ENCODE measurements at regions not wholly inside any gene's neighbourhood (a gene's known extent, or its start where the extent isn't known, plus 50 kb on each side); places are given as distances from the start of the nearest gene placed in this dataset.
A peak's percentile ranks its signal among the peaks of the same experiment; 100 is the strongest.

DNA sequence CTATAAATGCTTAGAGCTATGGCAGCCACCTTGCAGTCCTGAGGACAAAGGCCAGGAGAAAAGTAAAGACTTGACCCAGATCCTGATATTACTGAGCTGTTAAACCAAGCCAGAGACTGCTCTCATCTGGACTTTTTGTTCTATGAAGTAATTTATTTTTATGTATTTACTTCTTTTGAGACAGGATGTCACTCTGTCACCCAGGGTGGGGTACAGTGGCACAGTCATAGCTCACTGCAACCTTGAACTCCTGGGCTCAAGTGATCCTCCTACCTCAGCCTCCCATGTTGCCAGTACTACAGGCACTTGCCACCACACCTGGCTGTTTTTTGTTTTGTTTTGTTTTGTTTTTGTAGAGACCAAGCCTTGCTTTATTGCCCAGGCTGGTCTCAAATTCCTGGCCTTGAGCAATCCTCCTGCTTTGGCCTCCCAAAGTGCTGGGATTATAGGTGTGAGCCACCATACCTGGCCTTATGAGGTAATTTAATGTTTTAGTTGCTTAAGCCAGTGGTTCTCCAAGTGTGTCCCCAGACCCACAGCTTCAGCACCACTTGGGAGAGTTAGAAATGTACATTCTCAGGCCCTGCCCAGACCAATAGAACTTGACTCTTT is 112.1 kb downstream of the COPRS start:
- Histone ChIP-seq H3K27ac (no peak overlapping the region), H3F3A (ENCODE audit: low read depth) (no peaks in the 10 kb centered on the region), H4K20me1 (ENCODE audit: low read depth) (no peaks in the 10 kb centered on the region), H3K4me3 (no peak overlapping the region), H2AFZ (replicated peaks) (no peak overlapping the region), H3K4me1 (peaks cover 11% of the 10 kb centered on the region), H3K9me3 (ENCODE audit: low read depth) (no peaks in the 10 kb centered on the region), H3K27me3 (no peaks in the 10 kb centered on the region), H3K4me2 (no peak overlapping the region), H3K79me2 (ENCODE audit: low read depth) (no peaks in the 10 kb centered on the region), H3K36me3 (no peaks in the 10 kb centered on the region), H3K9ac (no peak overlapping the region)
- H3K9me3 Mint-ChIP-seq: no peaks in the 10 kb centered on the region
- H3K27ac Mint-ChIP-seq: no peak overlapping the region
- H3K36me3 Mint-ChIP-seq: no peaks in the 10 kb centered on the region
- DNase-seq (ENCODE audit: low spot score): no peak
- no peak overlapping the region for H3K4me3 Mint-ChIP-seq
- no peaks in the 10 kb centered on the region for H3K27me3 Mint-ChIP-seq (ENCODE audit: insufficient read depth, low read depth)
- H3K4me1 Mint-ChIP-seq: peaks cover 20% of the 10 kb centered on the region
- TF ChIP-seq EZH2phosphoT487 (IDR thresholded peaks at IDR 0.05) (no peak), EZH2 (IDR thresholded peaks at IDR 0.05) (no peak)
- TF ChIP-seq, protein P1, sequence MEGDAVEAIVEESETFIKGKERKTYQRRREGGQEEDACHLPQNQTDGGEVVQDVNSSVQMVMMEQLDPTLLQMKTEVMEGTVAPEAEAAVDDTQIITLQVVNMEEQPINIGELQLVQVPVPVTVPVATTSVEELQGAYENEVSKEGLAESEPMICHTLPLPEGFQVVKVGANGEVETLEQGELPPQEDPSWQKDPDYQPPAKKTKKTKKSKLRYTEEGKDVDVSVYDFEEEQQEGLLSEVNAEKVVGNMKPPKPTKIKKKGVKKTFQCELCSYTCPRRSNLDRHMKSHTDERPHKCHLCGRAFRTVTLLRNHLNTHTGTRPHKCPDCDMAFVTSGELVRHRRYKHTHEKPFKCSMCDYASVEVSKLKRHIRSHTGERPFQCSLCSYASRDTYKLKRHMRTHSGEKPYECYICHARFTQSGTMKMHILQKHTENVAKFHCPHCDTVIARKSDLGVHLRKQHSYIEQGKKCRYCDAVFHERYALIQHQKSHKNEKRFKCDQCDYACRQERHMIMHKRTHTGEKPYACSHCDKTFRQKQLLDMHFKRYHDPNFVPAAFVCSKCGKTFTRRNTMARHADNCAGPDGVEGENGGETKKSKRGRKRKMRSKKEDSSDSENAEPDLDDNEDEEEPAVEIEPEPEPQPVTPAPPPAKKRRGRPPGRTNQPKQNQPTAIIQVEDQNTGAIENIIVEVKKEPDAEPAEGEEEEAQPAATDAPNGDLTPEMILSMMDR (IDR thresholded peaks at IDR 0.05): no peak

DNA sequence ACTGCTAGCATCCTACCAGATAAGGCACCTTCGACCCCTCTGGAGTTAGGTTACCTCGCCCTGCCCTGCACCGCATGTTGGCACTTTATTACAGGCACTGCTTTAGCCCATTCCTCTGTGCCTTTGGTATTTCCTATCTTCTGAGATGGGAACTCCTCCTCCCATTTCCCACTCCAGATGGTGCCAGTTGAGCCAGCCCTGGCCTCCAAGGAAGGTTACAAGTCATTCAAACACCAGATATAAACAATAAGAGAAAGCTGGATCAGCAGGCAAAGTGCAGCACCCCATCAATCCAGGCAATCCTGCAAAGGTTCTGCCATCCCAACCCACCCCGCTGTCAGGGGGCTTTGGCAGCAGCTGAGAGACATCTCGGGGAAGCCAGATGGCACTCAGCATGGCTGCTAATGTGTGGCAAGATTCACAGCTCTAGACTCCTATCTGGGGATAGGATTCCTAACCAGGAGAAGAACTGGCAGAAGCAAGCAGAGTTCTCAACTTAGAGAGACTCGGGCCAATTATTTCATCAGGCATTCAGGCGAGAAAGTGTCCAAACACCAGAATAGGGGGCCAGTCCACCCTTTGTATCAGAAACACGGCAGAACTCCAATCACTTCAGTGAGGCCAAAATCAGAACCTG is 113.0 kb downstream of the COPRS start:
- DNase-seq (ENCODE audit: low spot score): no peak
- no peaks in the 10 kb centered on the region for H3K9me3 Mint-ChIP-seq
- Histone ChIP-seq H3K79me2 (ENCODE audit: low read depth) (no peaks in the 10 kb centered on the region), H3K4me1 (peaks cover 11% of the 10 kb centered on the region), H3K9ac (no peak overlapping the region), H3K27ac (no peak overlapping the region), H3F3A (ENCODE audit: low read depth) (no peaks in the 10 kb centered on the region), H3K4me2 (no peak overlapping the region), H3K27me3 (no peaks in the 10 kb centered on the region), H2AFZ (replicated peaks) (no peak overlapping the region), H3K4me3 (no peak overlapping the region), H3K36me3 (no peaks in the 10 kb centered on the region), H4K20me1 (ENCODE audit: low read depth) (no peaks in the 10 kb centered on the region), H3K9me3 (ENCODE audit: low read depth) (no peaks in the 10 kb centered on the region)
- no peak overlapping the region for H3K4me3 Mint-ChIP-seq
- H3K36me3 Mint-ChIP-seq: no peaks in the 10 kb centered on the region
- no peaks in the 10 kb centered on the region for H3K27me3 Mint-ChIP-seq (ENCODE audit: insufficient read depth, low read depth)
- TF ChIP-seq, protein P1 (IDR thresholded peaks at IDR 0.05): no peak
- peaks cover 23% of the 10 kb centered on the region for H3K4me1 Mint-ChIP-seq
- no peak overlapping the region for H3K27ac Mint-ChIP-seq

DNA sequence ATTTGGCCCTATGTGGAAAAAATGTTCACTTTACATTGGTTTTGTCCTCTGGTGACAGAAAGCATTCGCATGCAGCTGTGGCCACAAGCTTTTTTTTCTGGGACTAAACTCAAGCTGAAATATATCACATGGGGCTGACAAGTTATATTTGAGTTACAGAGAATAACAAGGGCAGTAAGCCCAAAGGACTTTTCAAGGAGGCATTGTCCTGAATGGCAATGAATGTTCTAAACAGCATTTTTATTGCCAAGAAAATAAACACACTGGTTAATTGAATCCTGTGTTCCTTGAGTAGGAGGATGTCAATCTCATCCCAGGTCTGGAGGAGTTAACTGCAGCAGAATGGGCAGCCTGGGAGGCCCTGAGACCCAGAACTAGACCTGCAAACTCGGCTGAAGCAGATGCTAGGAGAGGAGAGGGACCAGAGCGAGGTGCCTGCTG is 114.5 kb downstream of the COPRS start:
- no peak overlapping the region for H3K9ac ChIP-seq
- Mint-ChIP-seq H3K4me1 (peaks cover 28% of the 10 kb centered on the region), H3K27ac (no peak overlapping the region), H3K9me3 (no peaks in the 10 kb centered on the region), H3K4me3 (no peak overlapping the region), H3K36me3 (no peaks in the 10 kb centered on the region), H3K27me3 (ENCODE audit: insufficient read depth, low read depth) (peaks cover 2% of the 10 kb centered on the region)
- no peaks in the 10 kb centered on the region for H3K9me3 ChIP-seq (ENCODE audit: low read depth)
- no peak for DNase-seq (ENCODE audit: low spot score)
- H3K4me1 ChIP-seq: peaks cover 11% of the 10 kb centered on the region
- no peaks in the 10 kb centered on the region for H3K79me2 ChIP-seq (ENCODE audit: low read depth)
- no peaks in the 10 kb centered on the region for H3F3A ChIP-seq (ENCODE audit: low read depth)
- no peak overlapping the region for H3K4me3 ChIP-seq
- TF ChIP-seq EZH2 (IDR thresholded peaks at IDR 0.05): no peak
- TF ChIP-seq, protein P1 (IDR thresholded peaks at IDR 0.05): no peak
- TF ChIP-seq EZH2phosphoT487 (IDR thresholded peaks at IDR 0.05): no peak
- H2AFZ ChIP-seq (replicated peaks): no peak overlapping the region
- H3K27me3 ChIP-seq: no peaks in the 10 kb centered on the region
- no peaks in the 10 kb centered on the region for H4K20me1 ChIP-seq (ENCODE audit: low read depth)
- no peak overlapping the region for H3K27ac ChIP-seq
- H3K4me2 ChIP-seq: peak overlapping the region; percentile 6
- H3K36me3 ChIP-seq: no peaks in the 10 kb centered on the region
